H1 (cell line): ENCODE measurements at regions not wholly inside any gene's neighbourhood (a gene's known extent, or its start where the extent isn't known, plus 50 kb on each side); places are given as distances from the start of the nearest gene placed in this dataset.

Experiments
- ATF2 ChIP-seq: IDR thresholded peaks from 2 replicates; pipeline ENCODE4 v1.6.1; 2012; ENCODE audit warnings: low read length, inconsistent platforms
- CTCF ChIP-seq, 3 experiments: IDR thresholded peaks; 1 replicate in 2 of 3; 2 replicates in 1 of 3; pipeline versions ENCODE4 v1.5.1 to v1.6.1; 2011; ENCODE audit warnings: low read length in 3 of 3, mild to moderate bottlenecking in 3 of 3, inconsistent platforms in 2 of 3, low read depth in 1 of 3, moderate library complexity in 1 of 3; ENCODE audit not compliant: insufficient read depth in 1 of 3; ENCODE audit errors: control extremely low read depth in 1 of 3
- FOSL1 ChIP-seq: IDR thresholded peaks from 2 replicates; pipeline ENCODE4 v1.6.1; 2011; ENCODE audit warnings: mild to moderate bottlenecking, low read depth, low read length, moderate library complexity; ENCODE audit not compliant: insufficient read depth
- GABPA ChIP-seq: IDR thresholded peaks from 2 replicates; pipeline ENCODE4 v1.6.1; 2011; ENCODE audit warnings: mild to moderate bottlenecking, low read length, moderate library complexity, borderline replicate concordance; ENCODE audit not compliant: insufficient read depth
- GTF2F1 ChIP-seq: IDR thresholded peaks from 2 replicates; pipeline ENCODE4 v1.6.1; 2012; ENCODE audit warnings: low read depth, low read length, improper control_type of control experiment, borderline replicate concordance
- POLR2A ChIP-seq, 2 experiments: IDR thresholded peaks; 1 replicate in 1 of 2; 2 replicates in 1 of 2; pipeline ENCODE4 v1.6.1; 2011; ENCODE audit warnings: low read depth in 2 of 2, low read length in 2 of 2, mild to moderate bottlenecking in 2 of 2; ENCODE audit errors: control extremely low read depth in 1 of 2
- POLR2AphosphoS5 ChIP-seq: IDR thresholded peaks from 2 replicates; pipeline ENCODE4 v1.6.1; 2011; ENCODE audit warnings: low read depth, low read length

GRCh38 chr7:15747712-15748111, 61.2 kb upstream of the MEOX2 start:
- TF ChIP-seq GTF2F1 (no peak), FOSL1 (no peak), CTCF (IDR thresholded peaks at IDR 0.05; ENCODE audit: control extremely low read depth in 1 of 3, insufficient read depth in 1 of 3, low read depth in 1 of 3, low read length in 3 of 3) (no peak), POLR2A (IDR thresholded peaks at IDR 0.05; ENCODE audit: control extremely low read depth in 1 of 2, low read depth in 2 of 2, low read length in 2 of 2) (no peak), GABPA (no peak), ATF2 (no peak), POLR2AphosphoS5 (no peak)
